Loucy (cell line): ENCODE measurements at regions not wholly inside any gene's neighbourhood (a gene's known extent, or its start where the extent isn't known, plus 50 kb on each side); places are given as distances from the start of the nearest gene placed in this dataset.

Experiments used
- CTCF ChIP-seq: fragments of 200-600 bp; sonication (generic); conservative IDR thresholded peaks from 2 replicates; pipeline ENCODE4 v1.5.1; 2014; ENCODE audit warnings: mild to moderate bottlenecking, antibody characterized with exemption, low read length
- EZH2phosphoT487 ChIP-seq: fragments of 200-600 bp; IDR thresholded peaks from 2 replicates; pipeline ENCODE4 v1.6.1; 2018; ENCODE audit warnings: antibody characterized with exemption, mild to moderate bottlenecking, moderate library complexity, borderline replicate concordance

DNA sequence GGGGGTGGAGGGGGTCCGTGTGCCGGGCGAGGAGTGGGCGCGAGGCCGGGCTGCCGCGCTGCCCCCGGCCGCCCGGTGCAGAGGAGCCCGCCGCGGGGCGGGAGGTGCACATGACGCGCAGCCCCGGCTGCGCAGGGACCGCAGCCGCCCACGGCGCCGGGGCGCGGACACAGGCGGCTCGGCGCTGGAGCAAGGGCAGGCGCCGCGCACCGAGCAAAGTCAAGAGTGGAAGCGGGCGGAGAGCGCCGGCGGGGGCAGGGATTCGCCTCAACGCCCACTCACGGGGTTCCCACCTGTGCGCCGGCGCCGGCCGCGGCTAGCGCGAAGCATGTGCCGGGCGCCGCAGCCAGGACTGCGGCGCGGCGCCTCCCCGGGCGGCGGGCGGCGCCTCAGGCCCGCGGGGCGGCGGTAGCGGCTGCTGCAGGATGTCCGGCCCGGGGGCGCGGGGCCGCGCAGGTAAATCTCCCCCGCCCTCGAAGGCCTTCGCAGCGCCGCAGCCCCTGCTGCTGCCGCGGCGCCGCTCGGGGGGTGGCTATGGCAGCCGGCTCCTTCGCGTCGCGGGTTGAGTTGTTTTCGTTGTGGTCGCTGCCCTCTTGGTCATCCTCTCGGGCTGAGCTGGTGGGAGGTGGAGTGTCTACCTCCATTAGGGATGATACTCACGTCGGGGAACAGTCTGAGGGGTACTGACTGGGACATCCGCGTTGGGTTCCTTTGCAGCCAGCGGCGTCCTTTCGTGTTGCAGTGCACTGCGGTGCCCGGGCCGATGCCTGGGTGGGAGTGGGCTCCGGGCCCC is 216.3 kb upstream of the DTNA start:
- TF ChIP-seq CTCF (no peak), EZH2phosphoT487 (no peak)
